NCI-H226 (cell line): ENCODE measurements at regions not wholly inside any gene's neighbourhood (a gene's known extent, or its start where the extent isn't known, plus 50 kb on each side); places are given as distances from the start of the nearest gene placed in this dataset.

Experiments
- DNase-seq: peaks from one replicate; pipeline ENCODE4 v3.0.0-alpha.2; 2015

DNA sequence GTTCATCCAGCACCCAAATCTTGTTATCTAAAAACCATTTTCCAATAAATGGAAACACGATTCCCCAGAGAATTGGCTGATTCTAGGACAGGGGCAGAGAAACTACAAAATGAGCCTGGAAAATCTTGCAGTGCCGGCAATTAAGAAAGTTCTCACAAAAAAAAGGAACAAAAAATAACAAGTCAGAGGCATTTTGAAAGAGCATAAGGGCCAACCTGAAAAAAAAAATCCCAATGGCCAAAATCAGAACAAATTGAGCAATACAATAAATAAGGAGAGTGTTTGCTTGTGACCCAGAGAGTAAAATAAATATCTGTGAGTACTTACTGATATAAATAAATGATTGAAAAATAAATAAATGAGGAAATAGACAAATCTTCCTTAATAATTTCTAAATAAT is 55.1 kb upstream of the S1PR3 start:
- DNase-seq = no peak

DNA sequence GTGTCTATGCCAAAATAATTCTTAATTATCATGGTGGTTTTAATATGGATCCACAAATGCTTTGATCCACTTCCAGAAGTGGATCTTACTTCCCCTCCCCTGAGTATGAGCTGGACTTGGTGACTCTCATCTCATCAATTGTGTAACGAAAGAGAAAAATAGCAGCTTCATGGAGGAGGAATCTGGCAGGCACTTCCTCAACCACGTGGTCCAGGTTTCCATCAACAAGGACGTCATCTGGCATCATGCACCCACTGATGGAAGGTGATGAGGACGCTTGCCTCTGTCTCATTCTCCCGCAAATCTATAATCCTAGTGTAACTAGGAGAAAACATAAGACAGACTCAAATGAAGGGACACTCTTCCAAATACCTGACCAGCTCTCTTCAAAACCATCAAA is 54.6 kb upstream of the S1PR3 start:
- DNase-seq = no peak

DNA sequence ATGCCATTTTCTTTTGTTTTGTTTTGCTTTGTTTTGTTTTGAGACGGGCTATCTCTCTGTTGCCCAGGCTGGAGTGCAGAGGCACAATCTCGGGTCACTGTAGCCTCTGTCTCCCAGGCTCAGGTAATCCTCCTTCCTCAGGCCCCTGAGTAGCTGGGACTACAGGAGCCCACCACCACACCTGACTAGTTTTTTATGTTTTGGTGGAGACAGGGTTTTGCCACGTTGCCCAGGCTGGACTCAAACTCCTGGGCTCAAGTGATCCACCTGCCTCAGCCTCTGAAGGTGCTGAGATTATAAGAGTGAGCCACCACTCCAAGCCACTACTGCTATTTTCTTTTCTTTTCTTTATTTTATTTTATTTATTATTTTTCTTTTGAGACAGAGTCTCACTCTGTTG is 54.0 kb upstream of the S1PR3 start:
- no peak for DNase-seq

DNA sequence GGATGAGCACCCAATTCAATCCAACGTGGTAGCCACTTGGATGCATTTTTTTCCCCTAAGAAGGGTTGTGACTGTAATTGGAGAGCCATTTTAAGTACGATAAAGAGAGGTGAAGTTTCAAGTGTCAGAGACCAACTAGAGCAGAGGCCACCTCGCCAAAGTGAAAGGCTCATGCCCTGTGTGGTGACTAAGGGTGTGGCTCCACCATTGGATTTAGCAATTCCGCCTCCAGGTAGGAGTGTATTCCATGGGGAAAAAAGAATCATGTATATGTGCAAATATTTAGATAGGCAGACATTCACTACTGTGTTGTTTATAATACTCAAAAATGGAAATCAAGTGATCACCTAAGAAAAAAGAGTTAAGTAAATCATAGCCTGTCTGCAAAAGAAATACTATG is 53.1 kb upstream of the S1PR3 start:
- no peak for DNase-seq
